AG04449 (cell line): ENCODE measurements at regions not wholly inside any gene's neighbourhood (a gene's known extent, or its start where the extent isn't known, plus 50 kb on each side); places are given as distances from the start of the nearest gene placed in this dataset.
"Not testable (repeated sequence)": the region's sequence is repeated elsewhere in the genome, so short reads cannot be mapped to it uniquely, and the experiment has no call there.

ENCODE experiments used
- CTCF ChIA-PET: fragments of 350-600 bp; formaldehyde crosslinking; extraction: SDS; loops from one replicate; lab custom pipeline; 2021; ENCODE audit warnings: antibody characterized with exemption; lab: Yijun Ruan, JAX
- POLR2A ChIA-PET: fragments of 400-600, 350-600 bp; formaldehyde crosslinking; extraction: SDS; loops from one replicate; lab custom pipeline; 2020; ENCODE audit warnings: antibody characterized with exemption, inconsistent platforms; lab: Yijun Ruan, JAX
- DNase-seq: peaks from one replicate; pipeline ENCODE4 v3.0.0-alpha.2; 2010; ENCODE audit warnings: low read depth, low spot score
- H3K4me3 ChIP-seq: 2 replicates; pipeline ENCODE4 v1.5.1; 2011; ENCODE audit warnings: low read depth, mild to moderate bottlenecking, control low read depth, low read length
- TF ChIP-seq, protein P1 (sequence below): IDR thresholded peaks from one replicate; pipeline ENCODE4 v1.5.1; 2011; ENCODE audit warnings: mild to moderate bottlenecking, moderate library complexity, low read length, control low read depth, inconsistent platforms; ENCODE audit not compliant: insufficient read depth; ENCODE audit errors: missing control alignments

DNA sequence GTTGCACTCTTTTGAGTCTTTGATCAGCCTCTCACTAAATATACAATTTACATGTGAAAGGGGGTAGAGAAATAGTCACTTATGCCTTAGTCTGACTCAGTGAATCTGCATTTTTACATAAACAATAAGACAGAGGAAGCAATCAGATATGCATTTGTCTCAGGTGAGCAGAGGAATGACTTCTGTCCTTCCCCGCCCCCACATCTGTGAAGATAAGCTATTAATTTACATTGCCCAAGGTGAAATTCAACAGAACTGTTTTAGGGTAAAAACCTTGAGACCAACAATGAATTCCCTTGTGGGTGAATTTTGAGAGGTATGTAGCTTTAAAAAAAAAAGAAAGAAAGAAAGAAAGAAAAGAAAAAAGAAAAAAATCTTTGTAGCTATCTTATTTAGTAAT lies 1302.9 kb upstream of the ACVR2A start:
- TF ChIP-seq, protein P1, sequence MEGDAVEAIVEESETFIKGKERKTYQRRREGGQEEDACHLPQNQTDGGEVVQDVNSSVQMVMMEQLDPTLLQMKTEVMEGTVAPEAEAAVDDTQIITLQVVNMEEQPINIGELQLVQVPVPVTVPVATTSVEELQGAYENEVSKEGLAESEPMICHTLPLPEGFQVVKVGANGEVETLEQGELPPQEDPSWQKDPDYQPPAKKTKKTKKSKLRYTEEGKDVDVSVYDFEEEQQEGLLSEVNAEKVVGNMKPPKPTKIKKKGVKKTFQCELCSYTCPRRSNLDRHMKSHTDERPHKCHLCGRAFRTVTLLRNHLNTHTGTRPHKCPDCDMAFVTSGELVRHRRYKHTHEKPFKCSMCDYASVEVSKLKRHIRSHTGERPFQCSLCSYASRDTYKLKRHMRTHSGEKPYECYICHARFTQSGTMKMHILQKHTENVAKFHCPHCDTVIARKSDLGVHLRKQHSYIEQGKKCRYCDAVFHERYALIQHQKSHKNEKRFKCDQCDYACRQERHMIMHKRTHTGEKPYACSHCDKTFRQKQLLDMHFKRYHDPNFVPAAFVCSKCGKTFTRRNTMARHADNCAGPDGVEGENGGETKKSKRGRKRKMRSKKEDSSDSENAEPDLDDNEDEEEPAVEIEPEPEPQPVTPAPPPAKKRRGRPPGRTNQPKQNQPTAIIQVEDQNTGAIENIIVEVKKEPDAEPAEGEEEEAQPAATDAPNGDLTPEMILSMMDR: no peak
- POLR2A ChIA-PET: no interaction called here
- H3K4me3 ChIP-seq: no peak overlapping the region

DNA sequence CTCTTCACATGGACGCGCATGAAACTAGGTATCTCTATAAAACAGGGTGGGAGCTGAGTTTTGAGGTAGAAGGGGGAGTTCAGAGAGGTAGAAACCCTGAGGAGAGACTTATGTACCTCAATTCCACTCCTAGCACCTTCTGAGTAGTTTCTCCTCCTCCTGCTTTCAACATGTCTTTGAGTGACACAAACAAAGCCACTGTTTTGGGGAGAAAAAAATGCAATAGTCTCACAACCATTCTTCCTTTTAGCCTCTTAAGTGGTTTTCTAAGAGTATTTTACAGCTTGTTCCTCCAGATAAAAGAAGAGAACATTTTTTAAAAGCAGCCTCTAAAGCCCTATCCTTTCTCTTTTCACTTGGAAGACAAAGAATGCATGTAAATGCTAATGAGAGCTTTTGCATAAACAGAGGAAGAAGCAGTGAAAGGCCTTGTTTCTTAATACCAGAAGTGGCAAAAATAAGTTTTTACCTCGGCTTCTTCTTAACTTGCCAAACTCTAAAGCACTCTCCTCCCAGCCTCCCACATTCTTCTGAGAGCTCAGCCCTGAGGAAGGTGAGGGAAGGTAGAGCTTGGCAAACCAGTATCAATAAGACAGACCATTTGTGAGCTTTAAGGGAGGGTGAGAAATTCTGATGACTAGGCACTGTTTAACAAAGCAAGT lies 1304.4 kb upstream of the ACVR2A start:
- no peak overlapping the region for H3K4me3 ChIP-seq
- TF ChIP-seq, protein P1: no peak
- ChIA-PET POLR2A (no interaction called here), CTCF (interaction anchor here (2.2 kb wide), 1 partner anchor 17 kb away, joined by 7 read pairs; no protein-coding TSS in a partner anchor)
- DNase-seq: no peak

More for the DNA sequence above, 1302.9 kb upstream of the ACVR2A start:
- DNase-seq: no peak
- CTCF ChIA-PET: no interaction called here

DNA sequence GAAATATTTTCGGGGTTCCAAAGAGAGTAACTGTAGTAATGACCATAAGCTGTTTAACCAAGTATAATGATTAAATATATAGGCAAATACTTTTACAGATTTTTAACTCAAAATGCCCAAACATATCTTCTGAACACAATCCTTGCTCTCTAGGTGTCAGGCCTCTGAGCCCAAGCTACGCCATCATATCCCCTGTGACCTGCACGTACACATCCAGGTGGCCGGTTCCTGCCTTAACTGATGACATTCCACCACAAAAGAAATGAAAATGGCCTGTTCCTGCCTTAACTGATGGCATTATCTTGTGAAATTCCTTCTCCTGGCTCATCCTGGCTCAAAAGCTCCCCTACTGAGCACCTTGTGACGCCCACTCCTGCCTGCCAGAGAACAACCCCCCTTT lies 1305.1 kb upstream of the ACVR2A start:
- CTCF ChIA-PET: interaction anchor here (2.2 kb wide), 1 partner anchor 16 kb away, joined by 7 read pairs; no protein-coding TSS in a partner anchor
- POLR2A ChIA-PET, DNase-seq, H3K4me3 ChIP-seq: not testable (repeated sequence)

DNA sequence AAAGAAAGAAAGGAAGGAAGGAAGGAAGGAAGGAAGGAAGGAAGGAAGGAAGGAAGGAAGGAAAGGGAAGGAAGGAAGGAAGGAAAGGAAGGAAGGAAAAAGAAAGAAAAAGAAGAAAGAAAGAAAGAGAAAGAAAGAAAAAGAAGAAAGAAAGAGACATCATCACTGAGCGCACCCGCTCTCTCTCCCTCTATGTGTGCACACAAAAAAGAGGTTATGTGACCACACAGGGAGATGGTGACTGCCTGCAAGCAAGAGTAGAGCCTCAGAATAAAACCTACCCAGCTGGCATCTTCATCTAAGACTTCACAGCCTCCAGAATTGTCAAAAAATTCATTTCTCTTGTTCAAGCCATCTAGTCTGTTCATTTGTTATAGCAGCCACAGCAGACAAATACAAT lies 1307.4 kb upstream of the ACVR2A start:
- POLR2A ChIA-PET: no interaction called here
- TF ChIP-seq, protein P1: no peak
- no peak for DNase-seq
- CTCF ChIA-PET: no interaction called here
- H3K4me3 ChIP-seq: no peak overlapping the region

DNA sequence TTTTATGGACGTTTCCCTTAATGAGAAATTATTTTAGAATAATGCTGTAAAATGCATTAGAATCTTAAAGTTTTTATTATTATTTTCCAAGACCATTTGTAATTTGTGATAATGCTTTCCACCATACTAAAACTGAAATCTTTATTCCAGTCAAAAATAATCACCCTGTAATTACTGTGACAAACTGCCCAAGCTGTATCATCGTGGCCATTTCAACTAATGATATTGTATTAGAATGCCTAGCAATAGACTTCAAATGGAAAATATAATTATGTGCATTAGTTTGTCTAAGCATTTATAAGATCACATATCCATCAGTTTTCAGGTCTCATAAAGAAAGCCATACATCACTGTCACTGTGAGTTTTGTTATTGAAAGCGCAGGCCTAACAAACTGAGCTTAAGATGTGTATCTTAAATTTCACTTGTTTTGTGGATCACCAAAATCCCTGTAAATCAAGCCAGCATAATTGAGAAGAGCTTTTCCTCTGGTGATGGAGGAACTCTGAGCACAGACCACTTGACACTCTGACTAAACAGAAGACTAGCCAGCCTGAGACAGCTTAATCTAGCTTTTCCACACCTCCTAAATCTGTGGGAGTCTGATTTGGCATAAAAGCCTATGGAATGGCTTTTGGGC lies 1312.2 kb upstream of the ACVR2A start:
- no peak overlapping the region for H3K4me3 ChIP-seq
- no peak for DNase-seq
- POLR2A ChIA-PET: no interaction called here
- CTCF ChIA-PET: no interaction called here
- TF ChIP-seq, protein P1: no peak

DNA sequence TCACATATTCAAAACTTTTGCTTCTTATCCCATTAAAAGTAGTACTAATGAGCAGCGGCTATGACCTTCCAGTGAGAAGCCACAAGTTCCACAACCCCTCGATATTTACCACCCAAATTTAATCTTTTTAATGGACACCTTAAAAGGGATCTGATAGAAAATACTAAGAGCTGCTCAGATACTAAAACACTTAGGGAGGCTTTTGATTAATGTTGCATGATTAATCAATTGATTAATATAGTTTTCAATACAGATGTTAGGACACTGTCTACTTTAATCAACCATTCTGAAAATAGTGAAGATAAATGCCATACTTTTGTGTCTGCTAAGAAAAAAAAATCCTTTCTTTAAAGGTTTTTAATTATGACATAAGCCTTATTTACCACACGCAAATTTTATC lies 1312.8 kb upstream of the ACVR2A start:
- ChIA-PET POLR2A (no interaction called here), CTCF (no interaction called here)
- TF ChIP-seq, protein P1: no peak
- no peak overlapping the region for H3K4me3 ChIP-seq
- DNase-seq: no peak
